GM12878 (cell line): ENCODE measurements at regions not wholly inside any gene's neighbourhood (a gene's known extent, or its start where the extent isn't known, plus 50 kb on each side); places are given as distances from the start of the nearest gene placed in this dataset.

Experiments used
- CBX5 ChIP-seq: sonication (generic); IDR thresholded peaks from 2 replicates; pipeline ENCODE4 v1.6.1; 2016; ENCODE audit warnings: low read depth, moderate library complexity, mild to moderate bottlenecking, inconsistent platforms
- PAX8 ChIP-seq: fragments of 450-650 bp; IDR thresholded peaks from 2 replicates; pipeline ENCODE4 v1.6.1; 2017; ENCODE audit warnings: mild to moderate bottlenecking, moderate library complexity
- ZNF217 ChIP-seq: fragments of 450-650 bp; IDR thresholded peaks from 2 replicates; pipeline ENCODE4 v1.6.1; 2017; ENCODE audit warnings: antibody characterized with exemption, mild to moderate bottlenecking
- TF ChIP-seq, protein P1 (sequence below): fragments of 450-650 bp; IDR thresholded peaks from 2 replicates; pipeline ENCODE4 v1.6.1; 2017; ENCODE audit warnings: mild to moderate bottlenecking, moderate library complexity
- TF ChIP-seq, protein P2 (sequence below): IDR thresholded peaks from 2 replicates; pipeline ENCODE4 v1.6.1; 2011; ENCODE audit warnings: mild to moderate bottlenecking, low read depth, low read length, moderate library complexity; ENCODE audit not compliant: insufficient replicate concordance
- TF ChIP-seq, protein P3 (sequence below): fragments of 450-650 bp; IDR thresholded peaks from 2 replicates; pipeline ENCODE4 v1.6.1; 2014; ENCODE audit warnings: mild to moderate bottlenecking
- TF ChIP-seq, protein P4 (sequence below): IDR thresholded peaks from 2 replicates; pipeline ENCODE4 v1.6.1; 2011; ENCODE audit warnings: low read depth, mild to moderate bottlenecking, low read length, moderate library complexity, borderline replicate concordance; ENCODE audit errors: extremely low read depth
- TF ChIP-seq, protein P5 (sequence below): IDR thresholded peaks from 2 replicates; pipeline ENCODE4 v1.6.1; 2012; ENCODE audit warnings: improper control_type of control experiment, low read depth, low read length; ENCODE audit not compliant: insufficient replicate concordance
- TF ChIP-seq, protein P6 (sequence below): fragments of 450-650 bp; IDR thresholded peaks from 2 replicates; pipeline ENCODE4 v1.6.1; 2017; ENCODE audit warnings: mild to moderate bottlenecking, low read depth, inconsistent platforms; ENCODE audit not compliant: poor library complexity, severe bottlenecking

DNA sequence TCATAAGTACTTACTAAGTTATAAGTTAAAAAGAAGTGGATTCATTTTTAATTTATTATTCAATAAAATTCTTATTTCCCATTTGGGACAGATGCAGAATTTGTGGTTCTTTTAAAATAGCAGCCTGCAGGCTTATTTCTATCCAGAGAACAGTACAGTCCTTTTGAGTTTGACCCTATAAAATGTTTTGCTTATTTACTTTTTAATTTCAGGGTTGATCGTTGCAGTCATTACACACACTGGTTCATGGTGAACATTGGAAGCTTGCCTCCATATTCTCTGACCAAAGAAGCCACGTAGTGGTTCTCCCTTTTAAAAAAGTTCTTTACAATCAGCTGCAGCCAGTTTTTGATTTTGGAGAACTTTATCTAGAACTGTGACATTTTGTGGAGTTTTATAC lies 122.9 kb upstream of the PDE7B start (continued):
- TF ChIP-seq, protein P1, sequence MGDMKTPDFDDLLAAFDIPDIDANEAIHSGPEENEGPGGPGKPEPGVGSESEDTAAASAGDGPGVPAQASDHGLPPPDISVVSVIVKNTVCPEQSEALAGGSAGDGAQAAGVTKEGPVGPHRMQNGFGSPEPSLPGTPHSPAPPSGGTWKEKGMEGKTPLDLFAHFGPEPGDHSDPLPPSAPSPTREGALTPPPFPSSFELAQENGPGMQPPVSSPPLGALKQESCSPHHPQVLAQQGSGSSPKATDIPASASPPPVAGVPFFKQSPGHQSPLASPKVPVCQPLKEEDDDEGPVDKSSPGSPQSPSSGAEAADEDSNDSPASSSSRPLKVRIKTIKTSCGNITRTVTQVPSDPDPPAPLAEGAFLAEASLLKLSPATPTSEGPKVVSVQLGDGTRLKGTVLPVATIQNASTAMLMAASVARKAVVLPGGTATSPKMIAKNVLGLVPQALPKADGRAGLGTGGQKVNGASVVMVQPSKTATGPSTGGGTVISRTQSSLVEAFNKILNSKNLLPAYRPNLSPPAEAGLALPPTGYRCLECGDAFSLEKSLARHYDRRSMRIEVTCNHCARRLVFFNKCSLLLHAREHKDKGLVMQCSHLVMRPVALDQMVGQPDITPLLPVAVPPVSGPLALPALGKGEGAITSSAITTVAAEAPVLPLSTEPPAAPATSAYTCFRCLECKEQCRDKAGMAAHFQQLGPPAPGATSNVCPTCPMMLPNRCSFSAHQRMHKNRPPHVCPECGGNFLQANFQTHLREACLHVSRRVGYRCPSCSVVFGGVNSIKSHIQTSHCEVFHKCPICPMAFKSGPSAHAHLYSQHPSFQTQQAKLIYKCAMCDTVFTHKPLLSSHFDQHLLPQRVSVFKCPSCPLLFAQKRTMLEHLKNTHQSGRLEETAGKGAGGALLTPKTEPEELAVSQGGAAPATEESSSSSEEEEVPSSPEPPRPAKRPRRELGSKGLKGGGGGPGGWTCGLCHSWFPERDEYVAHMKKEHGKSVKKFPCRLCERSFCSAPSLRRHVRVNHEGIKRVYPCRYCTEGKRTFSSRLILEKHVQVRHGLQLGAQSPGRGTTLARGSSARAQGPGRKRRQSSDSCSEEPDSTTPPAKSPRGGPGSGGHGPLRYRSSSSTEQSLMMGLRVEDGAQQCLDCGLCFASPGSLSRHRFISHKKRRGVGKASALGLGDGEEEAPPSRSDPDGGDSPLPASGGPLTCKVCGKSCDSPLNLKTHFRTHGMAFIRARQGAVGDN: no peak
- TF ChIP-seq ZNF217 (no peak), CBX5 (no peak), PAX8 (no peak)
- TF ChIP-seq, protein P2, sequence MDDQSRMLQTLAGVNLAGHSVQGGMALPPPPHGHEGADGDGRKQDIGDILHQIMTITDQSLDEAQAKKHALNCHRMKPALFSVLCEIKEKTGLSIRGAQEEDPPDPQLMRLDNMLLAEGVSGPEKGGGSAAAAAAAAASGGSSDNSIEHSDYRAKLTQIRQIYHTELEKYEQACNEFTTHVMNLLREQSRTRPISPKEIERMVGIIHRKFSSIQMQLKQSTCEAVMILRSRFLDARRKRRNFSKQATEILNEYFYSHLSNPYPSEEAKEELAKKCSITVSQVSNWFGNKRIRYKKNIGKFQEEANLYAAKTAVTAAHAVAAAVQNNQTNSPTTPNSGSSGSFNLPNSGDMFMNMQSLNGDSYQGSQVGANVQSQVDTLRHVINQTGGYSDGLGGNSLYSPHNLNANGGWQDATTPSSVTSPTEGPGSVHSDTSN: no peak
- TF ChIP-seq, protein P3, sequence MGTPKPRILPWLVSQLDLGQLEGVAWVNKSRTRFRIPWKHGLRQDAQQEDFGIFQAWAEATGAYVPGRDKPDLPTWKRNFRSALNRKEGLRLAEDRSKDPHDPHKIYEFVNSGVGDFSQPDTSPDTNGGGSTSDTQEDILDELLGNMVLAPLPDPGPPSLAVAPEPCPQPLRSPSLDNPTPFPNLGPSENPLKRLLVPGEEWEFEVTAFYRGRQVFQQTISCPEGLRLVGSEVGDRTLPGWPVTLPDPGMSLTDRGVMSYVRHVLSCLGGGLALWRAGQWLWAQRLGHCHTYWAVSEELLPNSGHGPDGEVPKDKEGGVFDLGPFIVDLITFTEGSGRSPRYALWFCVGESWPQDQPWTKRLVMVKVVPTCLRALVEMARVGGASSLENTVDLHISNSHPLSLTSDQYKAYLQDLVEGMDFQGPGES: no peak
- TF ChIP-seq, protein P4, sequence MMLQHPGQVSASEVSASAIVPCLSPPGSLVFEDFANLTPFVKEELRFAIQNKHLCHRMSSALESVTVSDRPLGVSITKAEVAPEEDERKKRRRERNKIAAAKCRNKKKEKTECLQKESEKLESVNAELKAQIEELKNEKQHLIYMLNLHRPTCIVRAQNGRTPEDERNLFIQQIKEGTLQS: no peak
- TF ChIP-seq, protein P5, sequence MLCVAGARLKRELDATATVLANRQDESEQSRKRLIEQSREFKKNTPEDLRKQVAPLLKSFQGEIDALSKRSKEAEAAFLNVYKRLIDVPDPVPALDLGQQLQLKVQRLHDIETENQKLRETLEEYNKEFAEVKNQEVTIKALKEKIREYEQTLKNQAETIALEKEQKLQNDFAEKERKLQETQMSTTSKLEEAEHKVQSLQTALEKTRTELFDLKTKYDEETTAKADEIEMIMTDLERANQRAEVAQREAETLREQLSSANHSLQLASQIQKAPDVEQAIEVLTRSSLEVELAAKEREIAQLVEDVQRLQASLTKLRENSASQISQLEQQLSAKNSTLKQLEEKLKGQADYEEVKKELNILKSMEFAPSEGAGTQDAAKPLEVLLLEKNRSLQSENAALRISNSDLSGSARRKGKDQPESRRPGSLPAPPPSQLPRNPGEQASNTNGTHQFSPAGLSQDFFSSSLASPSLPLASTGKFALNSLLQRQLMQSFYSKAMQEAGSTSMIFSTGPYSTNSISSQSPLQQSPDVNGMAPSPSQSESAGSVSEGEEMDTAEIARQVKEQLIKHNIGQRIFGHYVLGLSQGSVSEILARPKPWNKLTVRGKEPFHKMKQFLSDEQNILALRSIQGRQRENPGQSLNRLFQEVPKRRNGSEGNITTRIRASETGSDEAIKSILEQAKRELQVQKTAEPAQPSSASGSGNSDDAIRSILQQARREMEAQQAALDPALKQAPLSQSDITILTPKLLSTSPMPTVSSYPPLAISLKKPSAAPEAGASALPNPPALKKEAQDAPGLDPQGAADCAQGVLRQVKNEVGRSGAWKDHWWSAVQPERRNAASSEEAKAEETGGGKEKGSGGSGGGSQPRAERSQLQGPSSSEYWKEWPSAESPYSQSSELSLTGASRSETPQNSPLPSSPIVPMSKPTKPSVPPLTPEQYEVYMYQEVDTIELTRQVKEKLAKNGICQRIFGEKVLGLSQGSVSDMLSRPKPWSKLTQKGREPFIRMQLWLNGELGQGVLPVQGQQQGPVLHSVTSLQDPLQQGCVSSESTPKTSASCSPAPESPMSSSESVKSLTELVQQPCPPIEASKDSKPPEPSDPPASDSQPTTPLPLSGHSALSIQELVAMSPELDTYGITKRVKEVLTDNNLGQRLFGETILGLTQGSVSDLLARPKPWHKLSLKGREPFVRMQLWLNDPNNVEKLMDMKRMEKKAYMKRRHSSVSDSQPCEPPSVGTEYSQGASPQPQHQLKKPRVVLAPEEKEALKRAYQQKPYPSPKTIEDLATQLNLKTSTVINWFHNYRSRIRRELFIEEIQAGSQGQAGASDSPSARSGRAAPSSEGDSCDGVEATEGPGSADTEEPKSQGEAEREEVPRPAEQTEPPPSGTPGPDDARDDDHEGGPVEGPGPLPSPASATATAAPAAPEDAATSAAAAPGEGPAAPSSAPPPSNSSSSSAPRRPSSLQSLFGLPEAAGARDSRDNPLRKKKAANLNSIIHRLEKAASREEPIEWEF: no peak
- TF ChIP-seq, protein P6, sequence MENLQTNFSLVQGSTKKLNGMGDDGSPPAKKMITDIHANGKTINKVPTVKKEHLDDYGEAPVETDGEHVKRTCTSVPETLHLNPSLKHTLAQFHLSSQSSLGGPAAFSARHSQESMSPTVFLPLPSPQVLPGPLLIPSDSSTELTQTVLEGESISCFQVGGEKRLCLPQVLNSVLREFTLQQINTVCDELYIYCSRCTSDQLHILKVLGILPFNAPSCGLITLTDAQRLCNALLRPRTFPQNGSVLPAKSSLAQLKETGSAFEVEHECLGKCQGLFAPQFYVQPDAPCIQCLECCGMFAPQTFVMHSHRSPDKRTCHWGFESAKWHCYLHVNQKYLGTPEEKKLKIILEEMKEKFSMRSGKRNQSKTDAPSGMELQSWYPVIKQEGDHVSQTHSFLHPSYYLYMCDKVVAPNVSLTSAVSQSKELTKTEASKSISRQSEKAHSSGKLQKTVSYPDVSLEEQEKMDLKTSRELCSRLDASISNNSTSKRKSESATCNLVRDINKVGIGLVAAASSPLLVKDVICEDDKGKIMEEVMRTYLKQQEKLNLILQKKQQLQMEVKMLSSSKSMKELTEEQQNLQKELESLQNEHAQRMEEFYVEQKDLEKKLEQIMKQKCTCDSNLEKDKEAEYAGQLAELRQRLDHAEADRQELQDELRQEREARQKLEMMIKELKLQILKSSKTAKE: no peak
